ENCODE measurements at regions not wholly inside any gene's neighbourhood (a gene's known extent, or its start where the extent isn't known, plus 50 kb on each side); places are given as distances from the start of the nearest gene placed in this dataset.
"Not testable (repeated sequence)": the region's sequence is repeated elsewhere in the genome, so short reads cannot be mapped to it uniquely, and the experiment has no call there.

DNA sequence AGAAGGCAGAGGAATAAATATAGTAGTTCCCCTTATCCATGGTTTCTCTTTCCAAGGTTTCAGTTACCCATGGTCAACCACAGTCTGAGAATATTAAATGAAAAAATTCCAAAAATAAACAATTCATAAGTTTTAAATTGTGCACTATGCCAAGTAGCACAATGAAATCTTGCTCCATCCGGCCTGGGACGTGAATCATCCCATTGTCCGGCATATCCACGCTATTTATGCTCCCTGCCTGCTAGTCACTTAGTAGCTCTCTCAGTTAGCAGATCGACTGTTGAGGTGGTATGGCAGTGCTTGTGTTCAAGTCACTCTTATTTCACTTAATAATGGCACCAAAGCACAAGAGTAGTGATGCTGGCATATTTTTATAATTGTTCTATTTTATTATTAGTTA is 58.6 kb upstream of the ARHGAP29 start:
- peak in 1 of 8 experiments; percentile 66 for ATAC-seq (replicated peaks in 6 of 8)
- no peak overlapping the region for H3K4me3 ChIP-seq
- H3K4me1 ChIP-seq (replicated peaks in 1 of 2): no peaks in the 10 kb centered on the region
- WGBS, 10 experiments: 4 to 100% (median 73%) methylated on average over 1 to 5 of the region's 5 CpGs
- in situ Hi-C loops (cut with MboI; ENCODE audit: low pct_unique_long_range_greater_than_20kb in 2 of 9, low sequenced_read_pairs in 9 of 9, unreplicated experiment in 9 of 9): no loop called here
- H3K27ac ChIP-seq: no peak overlapping the region

DNA sequence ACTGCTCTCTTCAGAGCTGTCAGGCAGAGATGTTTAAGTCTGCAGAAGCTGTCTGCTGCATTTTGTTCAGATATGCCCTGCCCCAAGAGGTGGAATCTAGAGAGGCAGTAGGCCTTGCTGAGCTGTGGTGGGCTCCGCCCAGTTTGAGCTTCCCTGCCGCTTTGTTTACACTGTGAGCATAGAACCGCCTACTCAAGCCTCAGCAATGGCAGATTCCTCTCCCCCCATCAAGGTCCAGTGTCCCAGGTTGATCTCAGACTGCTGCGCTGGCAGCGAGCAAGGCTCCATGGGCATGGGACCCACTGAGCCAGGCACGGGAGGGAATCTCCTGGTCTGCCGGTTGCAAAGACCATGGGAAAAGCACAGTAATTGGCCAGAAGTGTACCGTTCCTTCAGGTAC is 55.6 kb upstream of the ARHGAP29 start:
- ATAC-seq (replicated peaks in 6 of 8); H3K27ac ChIP-seq; H3K4me3 ChIP-seq; in situ Hi-C loops (cut with MboI; ENCODE audit: low pct_unique_long_range_greater_than_20kb in 2 of 9, low sequenced_read_pairs in 9 of 9, unreplicated experiment in 9 of 9); H3K4me1 ChIP-seq (replicated peaks in 1 of 2): not testable (repeated sequence)
- 83 to 93% (median 90%) methylated on average over 2 to 7 of the region's 8 CpGs; no CpG with 5 or more reads in 5 of the 10 experiments for WGBS, 10 experiments

DNA sequence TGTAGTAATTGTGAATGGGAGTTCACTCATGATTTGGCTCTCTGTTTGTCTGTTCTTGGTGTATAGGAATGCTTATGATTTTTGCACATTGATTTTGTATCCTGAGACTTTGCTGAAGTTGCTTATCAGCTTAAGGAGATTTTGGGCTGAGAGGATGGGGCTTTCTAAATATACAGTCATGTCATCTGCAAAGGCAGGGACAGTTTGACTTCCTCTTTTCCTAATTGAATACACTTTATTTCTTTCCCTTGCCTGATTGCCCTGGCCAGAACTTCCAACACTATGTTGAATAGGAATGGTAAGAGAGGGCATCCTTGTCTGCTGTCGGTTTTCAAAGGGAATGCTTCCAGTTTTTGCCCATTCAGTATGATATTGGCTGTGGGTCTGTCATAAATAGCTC is 51.9 kb upstream of the ARHGAP29 start:
- in situ Hi-C loops (cut with MboI; ENCODE audit: low pct_unique_long_range_greater_than_20kb in 2 of 9, low sequenced_read_pairs in 9 of 9, unreplicated experiment in 9 of 9); H3K4me3 ChIP-seq; ATAC-seq (replicated peaks in 6 of 8); H3K4me1 ChIP-seq (replicated peaks in 1 of 2); H3K27ac ChIP-seq: not testable (repeated sequence)
- WGBS, 10 experiments: 11 to 100% (median 68%) methylated on average over 1 of the region's 1 CpG; no CpG with 5 or more reads in 2 of the 10 experiments
